Astrocyte of the spinal cord (primary cell): ENCODE measurements at regions not wholly inside any gene's neighbourhood (a gene's known extent, or its start where the extent isn't known, plus 50 kb on each side); places are given as distances from the start of the nearest gene placed in this dataset.

ENCODE experiments used
- DNase-seq: peaks from one replicate; pipeline ENCODE4 v3.0.0; 2011; ENCODE audit warnings: low read depth, low spot score
- H3K4me3 ChIP-seq: 2 replicates; pipeline ENCODE4 v1.5.1; 2011; ENCODE audit warnings: low read depth, mild to moderate bottlenecking, low read length, moderate library complexity
- in situ Hi-C: cut with HindIII; loops from 2 replicates; pipeline ENCODE4 v1.10.0; 2017; ENCODE audit warnings: low sequenced_read_pairs
- TF ChIP-seq, protein P1 (sequence below): IDR thresholded peaks from 2 replicates; pipeline ENCODE4 v1.5.1; 2012; ENCODE audit warnings: low read depth, mild to moderate bottlenecking, low read length, inconsistent platforms

DNA sequence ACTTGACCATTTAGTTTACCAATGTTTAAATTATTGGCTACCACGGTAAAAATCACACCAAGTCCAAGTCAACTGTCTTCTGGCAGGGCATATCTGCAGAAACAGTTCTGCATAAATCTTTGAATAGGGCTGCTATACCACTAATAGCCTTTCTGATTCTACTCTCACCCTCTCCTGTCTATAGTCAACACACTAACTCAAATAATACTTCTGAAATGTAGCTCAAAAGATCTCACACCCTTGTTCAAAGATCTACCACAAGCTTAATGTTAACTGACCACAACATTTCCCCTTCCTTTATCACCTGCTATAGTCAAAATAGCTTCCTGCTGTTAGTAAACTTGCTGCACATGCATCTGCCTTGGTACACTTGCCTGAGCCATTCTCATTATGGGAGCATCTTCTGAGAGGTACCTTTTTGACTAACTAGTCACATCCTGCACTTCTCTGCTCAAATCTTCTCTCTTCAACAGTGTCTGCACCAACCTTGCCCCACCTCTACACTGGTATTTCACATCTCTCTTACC, 319.4 kb downstream of the CDH10 start:
- no peak overlapping the region for H3K4me3 ChIP-seq
- in situ Hi-C loops, result no loop called here
- TF ChIP-seq, protein P1, sequence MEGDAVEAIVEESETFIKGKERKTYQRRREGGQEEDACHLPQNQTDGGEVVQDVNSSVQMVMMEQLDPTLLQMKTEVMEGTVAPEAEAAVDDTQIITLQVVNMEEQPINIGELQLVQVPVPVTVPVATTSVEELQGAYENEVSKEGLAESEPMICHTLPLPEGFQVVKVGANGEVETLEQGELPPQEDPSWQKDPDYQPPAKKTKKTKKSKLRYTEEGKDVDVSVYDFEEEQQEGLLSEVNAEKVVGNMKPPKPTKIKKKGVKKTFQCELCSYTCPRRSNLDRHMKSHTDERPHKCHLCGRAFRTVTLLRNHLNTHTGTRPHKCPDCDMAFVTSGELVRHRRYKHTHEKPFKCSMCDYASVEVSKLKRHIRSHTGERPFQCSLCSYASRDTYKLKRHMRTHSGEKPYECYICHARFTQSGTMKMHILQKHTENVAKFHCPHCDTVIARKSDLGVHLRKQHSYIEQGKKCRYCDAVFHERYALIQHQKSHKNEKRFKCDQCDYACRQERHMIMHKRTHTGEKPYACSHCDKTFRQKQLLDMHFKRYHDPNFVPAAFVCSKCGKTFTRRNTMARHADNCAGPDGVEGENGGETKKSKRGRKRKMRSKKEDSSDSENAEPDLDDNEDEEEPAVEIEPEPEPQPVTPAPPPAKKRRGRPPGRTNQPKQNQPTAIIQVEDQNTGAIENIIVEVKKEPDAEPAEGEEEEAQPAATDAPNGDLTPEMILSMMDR, result no peak
- DNase-seq, result no peak

- no peak for DNase-seq
- no peak overlapping the region for H3K4me3 ChIP-seq
- in situ Hi-C loops, result no loop called here
These were observed 313.2 kb downstream of the CDH10 start for GRCh38 chr5:24331531-24331930.

GRCh38 chr5:24347158-24347557, 297.6 kb downstream of the CDH10 start:
- TF ChIP-seq, protein P1, result no peak
- in situ Hi-C loops, result no loop called here

More at GRCh38 chr5:24331531-24331930, 313.2 kb downstream of the CDH10 start:
- TF ChIP-seq, protein P1, result no peak

GRCh38 chr5:24351285-24351684, 293.5 kb downstream of the CDH10 start:
- TF ChIP-seq, protein P1, result no peak
- DNase-seq, result no peak
- H3K4me3 ChIP-seq, result no peak overlapping the region
- in situ Hi-C loops, result no loop called here

More at GRCh38 chr5:24347158-24347557, 297.6 kb downstream of the CDH10 start:
- H3K4me3 ChIP-seq, result no peak overlapping the region
- DNase-seq, result no peak

GRCh38 chr5:24353016-24353415, 291.8 kb downstream of the CDH10 start:
- in situ Hi-C loops, result no loop called here
- DNase-seq, result no peak
- TF ChIP-seq, protein P1, result no peak
- no peak overlapping the region for H3K4me3 ChIP-seq

GRCh38 chr5:24353611-24354010, 291.2 kb downstream of the CDH10 start:
- in situ Hi-C loops, result no loop called here
- TF ChIP-seq, protein P1, result no peak
- no peak overlapping the region for H3K4me3 ChIP-seq
- DNase-seq, result no peak
